GM23338 (cell line): ENCODE measurements at regions not wholly inside any gene's neighbourhood (a gene's known extent, or its start where the extent isn't known, plus 50 kb on each side); places are given as distances from the start of the nearest gene placed in this dataset.

Experiments used
- ATAC-seq: fragments of 200-7000 bp; cut with Tn5 transposase; 3 replicates; pipeline ENCODE4 v1.9.1; 2020
- DNase-seq: peaks from one replicate; pipeline ENCODE4 v3.0.0-alpha.2; 2015; ENCODE audit warnings: low spot score
- H2AFZ ChIP-seq: fragments of 200-600 bp; sonication (generic); 2 replicates; pipeline ENCODE4 v1.8.0; 2016; ENCODE audit warnings: antibody characterized with exemption, mild to moderate bottlenecking, moderate library complexity
- H3F3A ChIP-seq: fragments of 200-600 bp; sonication (generic); replicated peaks from 2 replicates; pipeline ENCODE4 v1.8.0; 2017; ENCODE audit warnings: antibody characterized with exemption, mixed run types, low read depth
- H3K27ac ChIP-seq: fragments of 200-600 bp; sonication (generic); 2 replicates; pipeline ENCODE4 v1.6.1; 2016; ENCODE audit warnings: low read depth
- H3K27me3 ChIP-seq: fragments of 200-600 bp; sonication (generic); 2 replicates; pipeline ENCODE4 v1.8.0; 2016; ENCODE audit warnings: mild to moderate bottlenecking, mixed run types, moderate library complexity; ENCODE audit not compliant: insufficient read depth
- H3K36me3 ChIP-seq: fragments of 200-600 bp; sonication (generic); 2 replicates; pipeline ENCODE4 v1.8.0; 2016; ENCODE audit warnings: mild to moderate bottlenecking; ENCODE audit not compliant: insufficient read depth
- H3K4me1 ChIP-seq: fragments of 200-600 bp; sonication (generic); 2 replicates; pipeline ENCODE4 v1.8.0; 2016; ENCODE audit warnings: mild to moderate bottlenecking, moderate library complexity; ENCODE audit not compliant: insufficient read depth
- H3K4me2 ChIP-seq: fragments of 200-600 bp; sonication (generic); 2 replicates; pipeline ENCODE4 v1.7.1; 2017; ENCODE audit warnings: mixed run types
- H3K4me3 ChIP-seq: fragments of 200-600 bp; sonication (generic); 2 replicates; pipeline ENCODE4 v1.6.1; 2016; ENCODE audit warnings: mixed run types
- H3K79me2 ChIP-seq: fragments of 200-600 bp; sonication (generic); replicated peaks from 2 replicates; pipeline ENCODE4 v1.8.0; 2017; ENCODE audit warnings: mild to moderate bottlenecking; ENCODE audit not compliant: insufficient read depth
- H3K9me2 ChIP-seq: fragments of 200-600 bp; sonication (generic); 2 replicates; pipeline ENCODE4 v1.8.0; 2017; ENCODE audit not compliant: insufficient read depth
- H4K20me1 ChIP-seq: fragments of 200-600 bp; sonication (generic); replicated peaks from 2 replicates; pipeline ENCODE4 v1.8.0; 2017; ENCODE audit warnings: mild to moderate bottlenecking; ENCODE audit not compliant: insufficient read depth
- H3K27ac Mint-ChIP-seq: 2 replicates; pipeline ENCODE4 v1.8.0; 2020; ENCODE audit warnings: inconsistent platforms, mild to moderate bottlenecking, moderate library complexity, mixed read lengths
- H3K27me3 Mint-ChIP-seq: 3 replicates; pipeline ENCODE4 v1.8.0; 2022; ENCODE audit warnings: low read depth, mild to moderate bottlenecking, moderate library complexity, mixed read lengths, inconsistent platforms; ENCODE audit not compliant: insufficient read depth, poor library complexity
- H3K36me3 Mint-ChIP-seq: 3 replicates; pipeline ENCODE4 v1.8.0; 2021; ENCODE audit warnings: low read depth, mild to moderate bottlenecking, inconsistent platforms, moderate library complexity, mixed read lengths
- H3K4me1 Mint-ChIP-seq: 3 replicates; pipeline ENCODE4 v1.8.0; 2020; ENCODE audit warnings: mild to moderate bottlenecking, inconsistent platforms, mixed read lengths
- H3K4me3 Mint-ChIP-seq: 3 replicates; pipeline ENCODE4 v1.8.0; 2021; ENCODE audit warnings: moderate library complexity, mild to moderate bottlenecking, inconsistent platforms, mixed read lengths
- H3K9me3 Mint-ChIP-seq: 3 replicates; pipeline ENCODE4 v1.8.0; 2020; ENCODE audit warnings: moderate library complexity, mild to moderate bottlenecking, inconsistent platforms, mixed read lengths
- EZH2phosphoT487 ChIP-seq: fragments of 200-600 bp; sonication (generic); IDR thresholded peaks from one replicate; pipeline ENCODE4 v1.8.1; 2018; ENCODE audit warnings: antibody characterized with exemption; ENCODE audit not compliant: unreplicated experiment
- NANOG ChIP-seq: IDR thresholded peaks from 2 replicates; pipeline ENCODE4 v1.6.1; 2016; ENCODE audit warnings: antibody characterized with exemption, borderline replicate concordance
- POLR2AphosphoS5 ChIP-seq: IDR thresholded peaks from 2 replicates; pipeline ENCODE4 v1.6.1; 2016; ENCODE audit warnings: antibody characterized with exemption, low read depth
- STAT1 ChIP-seq: IDR thresholded peaks from one replicate; pipeline ENCODE4 v1.6.1; 2016; ENCODE audit warnings: antibody characterized with exemption; ENCODE audit not compliant: unreplicated experiment
- ZNF331 ChIP-seq: fragments of 250-450 bp; sonication (Bioruptor Pico); IDR thresholded peaks from 2 replicates; pipeline ENCODE4 v1.5.0; 2020; ENCODE audit warnings: low read depth, mild to moderate bottlenecking, moderate library complexity
- TF ChIP-seq, protein P1 (sequence below): IDR thresholded peaks from one replicate; pipeline ENCODE4 v1.6.1; 2018; ENCODE audit warnings: antibody characterized with exemption; ENCODE audit not compliant: unreplicated experiment
- TF ChIP-seq, protein P2 (sequence below): IDR thresholded peaks from 2 replicates; pipeline ENCODE4 v1.6.1; 2016; ENCODE audit warnings: antibody characterized with exemption

DNA sequence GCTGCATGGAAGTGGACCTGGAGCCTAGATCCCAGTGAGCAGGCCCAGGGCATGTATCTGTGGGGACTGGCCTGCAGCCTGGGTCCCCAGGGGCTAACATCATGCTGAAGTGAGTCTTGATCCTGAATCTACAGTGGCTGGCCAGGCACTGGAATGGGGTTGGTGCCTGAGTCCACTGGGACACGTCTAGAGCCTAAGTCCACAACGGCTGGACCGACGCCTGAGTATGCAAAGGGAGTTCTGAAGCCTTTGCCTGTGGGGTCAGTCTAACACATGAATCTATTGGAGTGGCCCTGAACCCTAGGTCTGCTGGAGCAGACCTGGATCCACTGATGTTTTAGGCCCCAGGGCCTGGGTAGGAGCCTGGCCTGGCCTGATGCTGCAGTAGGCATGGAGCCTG lies 665.5 kb downstream of the DCDC2C start:
- no peaks in the 10 kb centered on the region for H4K20me1 ChIP-seq
- no peak overlapping the region for H3K4me3 ChIP-seq
- Mint-ChIP-seq H3K9me3 (peaks cover 65% of the 10 kb centered on the region), H3K4me1 (no peaks in the 10 kb centered on the region), H3K4me3 (no peak overlapping the region), H3K36me3 (peaks cover 16% of the 10 kb centered on the region; the same call in 2 of the 3 replicates), H3K27me3 (peaks cover 2% of the 10 kb centered on the region), H3K27ac (no peak overlapping the region)
- H3K4me1 ChIP-seq, result no peaks in the 10 kb centered on the region
- ATAC-seq, result no peak
- no peak overlapping the region for H3K27ac ChIP-seq
- H3K4me2 ChIP-seq, result no peak overlapping the region
- H3F3A ChIP-seq, result no peaks in the 10 kb centered on the region
- no peaks in the 10 kb centered on the region for H3K27me3 ChIP-seq
- DNase-seq, result no peak
- H3K9me2 ChIP-seq, result peaks cover 5% of the 10 kb centered on the region; the same call in 1 of the 2 replicates
- H3K36me3 ChIP-seq, result no peaks in the 10 kb centered on the region; the same call in 1 of the 2 replicates
- H3K79me2 ChIP-seq, result no peaks in the 10 kb centered on the region
- no peak overlapping the region for H2AFZ ChIP-seq
- no peak for TF ChIP-seq NANOG
- TF ChIP-seq EZH2phosphoT487, result no peak

DNA sequence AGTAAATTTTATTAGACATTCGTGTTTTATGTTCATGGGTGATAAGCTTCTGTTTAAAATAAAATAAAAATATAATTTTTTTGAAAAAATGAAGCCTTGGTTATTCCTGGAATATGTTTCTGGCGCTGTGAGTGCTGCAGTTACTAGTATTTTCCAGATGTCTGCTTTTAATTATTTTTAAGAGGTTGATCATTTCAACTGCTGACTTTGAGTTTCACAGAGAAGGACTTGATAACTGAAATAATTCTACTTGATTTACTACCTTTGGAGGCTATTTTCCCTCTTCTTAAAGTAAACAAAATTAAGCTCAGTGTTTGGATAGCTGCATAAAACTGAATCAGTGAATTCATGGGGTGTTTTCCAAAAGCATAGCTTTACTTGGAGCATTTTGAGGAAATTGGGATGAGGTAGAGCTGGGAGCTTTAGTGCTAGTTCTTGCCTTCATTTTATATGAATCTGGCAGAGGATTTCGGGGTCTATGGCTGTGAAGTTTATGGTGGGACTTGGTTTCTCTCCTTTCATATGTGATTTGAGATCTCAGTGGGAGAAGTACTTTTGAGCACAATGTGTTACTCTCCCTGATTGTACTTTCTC lies 666.5 kb downstream of the DCDC2C start:
- H3K27ac Mint-ChIP-seq, result no peak overlapping the region
- peaks cover 5% of the 10 kb centered on the region; the same call in 1 of the 2 replicates for H3K9me2 ChIP-seq

More for the DNA sequence above, 666.5 kb downstream of the DCDC2C start:
- Histone ChIP-seq H3K27me3 (no peaks in the 10 kb centered on the region), H3K4me1 (no peaks in the 10 kb centered on the region), H3K36me3 (no peaks in the 10 kb centered on the region; the same call in 1 of the 2 replicates), H2AFZ (no peak overlapping the region), H3F3A (no peaks in the 10 kb centered on the region), H3K79me2 (no peaks in the 10 kb centered on the region), H3K4me3 (no peak overlapping the region), H4K20me1 (no peaks in the 10 kb centered on the region), H3K27ac (no peak overlapping the region), H3K4me2 (no peak overlapping the region)
- ATAC-seq, result no peak
- DNase-seq, result no peak
- no peak overlapping the region for H3K4me3 Mint-ChIP-seq
- no peaks in the 10 kb centered on the region for H3K4me1 Mint-ChIP-seq
- H3K9me3 Mint-ChIP-seq, result peaks cover 70% of the 10 kb centered on the region
- H3K36me3 Mint-ChIP-seq, result peaks cover 23% of the 10 kb centered on the region
- peaks cover 2% of the 10 kb centered on the region for H3K27me3 Mint-ChIP-seq
- no peak for TF ChIP-seq STAT1
- TF ChIP-seq, protein P1, sequence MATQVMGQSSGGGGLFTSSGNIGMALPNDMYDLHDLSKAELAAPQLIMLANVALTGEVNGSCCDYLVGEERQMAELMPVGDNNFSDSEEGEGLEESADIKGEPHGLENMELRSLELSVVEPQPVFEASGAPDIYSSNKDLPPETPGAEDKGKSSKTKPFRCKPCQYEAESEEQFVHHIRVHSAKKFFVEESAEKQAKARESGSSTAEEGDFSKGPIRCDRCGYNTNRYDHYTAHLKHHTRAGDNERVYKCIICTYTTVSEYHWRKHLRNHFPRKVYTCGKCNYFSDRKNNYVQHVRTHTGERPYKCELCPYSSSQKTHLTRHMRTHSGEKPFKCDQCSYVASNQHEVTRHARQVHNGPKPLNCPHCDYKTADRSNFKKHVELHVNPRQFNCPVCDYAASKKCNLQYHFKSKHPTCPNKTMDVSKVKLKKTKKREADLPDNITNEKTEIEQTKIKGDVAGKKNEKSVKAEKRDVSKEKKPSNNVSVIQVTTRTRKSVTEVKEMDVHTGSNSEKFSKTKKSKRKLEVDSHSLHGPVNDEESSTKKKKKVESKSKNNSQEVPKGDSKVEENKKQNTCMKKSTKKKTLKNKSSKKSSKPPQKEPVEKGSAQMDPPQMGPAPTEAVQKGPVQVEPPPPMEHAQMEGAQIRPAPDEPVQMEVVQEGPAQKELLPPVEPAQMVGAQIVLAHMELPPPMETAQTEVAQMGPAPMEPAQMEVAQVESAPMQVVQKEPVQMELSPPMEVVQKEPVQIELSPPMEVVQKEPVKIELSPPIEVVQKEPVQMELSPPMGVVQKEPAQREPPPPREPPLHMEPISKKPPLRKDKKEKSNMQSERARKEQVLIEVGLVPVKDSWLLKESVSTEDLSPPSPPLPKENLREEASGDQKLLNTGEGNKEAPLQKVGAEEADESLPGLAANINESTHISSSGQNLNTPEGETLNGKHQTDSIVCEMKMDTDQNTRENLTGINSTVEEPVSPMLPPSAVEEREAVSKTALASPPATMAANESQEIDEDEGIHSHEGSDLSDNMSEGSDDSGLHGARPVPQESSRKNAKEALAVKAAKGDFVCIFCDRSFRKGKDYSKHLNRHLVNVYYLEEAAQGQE, result no peak
- TF ChIP-seq, protein P2, sequence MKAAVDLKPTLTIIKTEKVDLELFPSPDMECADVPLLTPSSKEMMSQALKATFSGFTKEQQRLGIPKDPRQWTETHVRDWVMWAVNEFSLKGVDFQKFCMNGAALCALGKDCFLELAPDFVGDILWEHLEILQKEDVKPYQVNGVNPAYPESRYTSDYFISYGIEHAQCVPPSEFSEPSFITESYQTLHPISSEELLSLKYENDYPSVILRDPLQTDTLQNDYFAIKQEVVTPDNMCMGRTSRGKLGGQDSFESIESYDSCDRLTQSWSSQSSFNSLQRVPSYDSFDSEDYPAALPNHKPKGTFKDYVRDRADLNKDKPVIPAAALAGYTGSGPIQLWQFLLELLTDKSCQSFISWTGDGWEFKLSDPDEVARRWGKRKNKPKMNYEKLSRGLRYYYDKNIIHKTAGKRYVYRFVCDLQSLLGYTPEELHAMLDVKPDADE, result no peak
- no peak for TF ChIP-seq ZNF331 (CRISPR knock-in tag)
- no peak for TF ChIP-seq POLR2AphosphoS5
